ENCODE measurements at regions not wholly inside any gene's neighbourhood (a gene's known extent, or its start where the extent isn't known, plus 50 kb on each side); places are given as distances from the start of the nearest gene placed in this dataset.

- no peak for TF ChIP-seq RAD21 (IDR thresholded peaks at IDR 0.05)
- no peak for TF ChIP-seq CTCF (IDR thresholded peaks at IDR 0.05; ENCODE audit: low read depth, low read length, missing input control)
- TF ChIP-seq REST (IDR thresholded peaks at IDR 0.05), result no peak
- no peak for TF ChIP-seq JUND (IDR thresholded peaks at IDR 0.05)
- TF ChIP-seq, protein P1, sequence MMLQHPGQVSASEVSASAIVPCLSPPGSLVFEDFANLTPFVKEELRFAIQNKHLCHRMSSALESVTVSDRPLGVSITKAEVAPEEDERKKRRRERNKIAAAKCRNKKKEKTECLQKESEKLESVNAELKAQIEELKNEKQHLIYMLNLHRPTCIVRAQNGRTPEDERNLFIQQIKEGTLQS (IDR thresholded peaks at IDR 0.05), result no peak
- no peak for TF ChIP-seq ZBTB33 (IDR thresholded peaks at IDR 0.05)
Observed at GRCh38 chr15:62749036-62749815, 293.3 kb upstream of the TPM1 start.

All from liver (tissue), 3 donors.